Keratinocyte (primary cell): ENCODE measurements at regions not wholly inside any gene's neighbourhood (a gene's known extent, or its start where the extent isn't known, plus 50 kb on each side); places are given as distances from the start of the nearest gene placed in this dataset.

Experiments used
- DNase-seq: peaks from one replicate; pipeline ENCODE4 v3.0.0-alpha.2; 2011; ENCODE audit warnings: low read depth, missing footprints, low spot score
- FAIRE-seq: peaks from 2 replicates; lab custom pipeline; 2011; peaks lifted over from hg19 to GRCh38; lab: Jason Lieb, UNC
- H2AFZ ChIP-seq: 2 replicates; pipeline ENCODE4 v1.6.0; 2012; ENCODE audit warnings: low read length, control low read depth, inconsistent platforms; ENCODE audit not compliant: control insufficient read depth
- H3K27ac ChIP-seq: 2 replicates; pipeline ENCODE4 v1.5.1; 2011; ENCODE audit warnings: low read length; ENCODE audit not compliant: control insufficient read depth, insufficient read depth
- H3K27me3 ChIP-seq: 3 replicates; pipeline ENCODE4 v1.6.0; 2011; ENCODE audit warnings: low read length; ENCODE audit not compliant: control insufficient read depth, insufficient read depth; ENCODE audit errors: extremely low read depth
- H3K36me3 ChIP-seq, 2 experiments: 2 replicates in 1 of 2; 3 replicates in 1 of 2; pipeline ENCODE4 v1.5.1; 2011; ENCODE audit warnings: low read length in 2 of 2, mild to moderate bottlenecking in 1 of 2; ENCODE audit not compliant: control insufficient read depth in 2 of 2, insufficient read depth in 2 of 2; ENCODE audit errors: extremely low read depth in 1 of 2
- H3K4me1 ChIP-seq: 3 replicates; pipeline ENCODE4 v1.5.1; 2011; ENCODE audit warnings: low read length; ENCODE audit not compliant: control insufficient read depth, insufficient read depth; ENCODE audit errors: extremely low read depth
- H3K4me2 ChIP-seq: 3 replicates; pipeline ENCODE4 v1.6.0; 2011; ENCODE audit warnings: low read depth, low read length; ENCODE audit not compliant: control insufficient read depth, insufficient read depth; ENCODE audit errors: extremely low read depth
- H3K4me3 ChIP-seq, 3 experiments: fragments of 200-600 bp in 1 of 3; sonication (generic) in 1 of 3; 2 replicates in 2 of 3; 3 replicates in 1 of 3; pipeline ENCODE4 v1.5.1; 2011 to 2016; ENCODE audit warnings: low read length in 3 of 3, mild to moderate bottlenecking in 3 of 3, control low read depth in 2 of 3, inconsistent platforms in 1 of 3, low read depth in 1 of 3, mixed read lengths in 1 of 3, mixed run types in 1 of 3, moderate library complexity in 1 of 3; ENCODE audit not compliant: control insufficient read depth in 2 of 3, insufficient read depth in 2 of 3; ENCODE audit errors: extremely low read depth in 1 of 3
- H3K79me2 ChIP-seq: 2 replicates; pipeline ENCODE4 v1.6.0; 2012; ENCODE audit warnings: low read length; ENCODE audit not compliant: control insufficient read depth, insufficient read depth
- H3K9ac ChIP-seq: 3 replicates; pipeline ENCODE4 v1.6.0; 2011; ENCODE audit warnings: low read length; ENCODE audit not compliant: control insufficient read depth, insufficient read depth; ENCODE audit errors: extremely low read depth
- H3K9me1 ChIP-seq: 3 replicates; pipeline ENCODE4 v1.6.0; 2011; ENCODE audit warnings: low read length; ENCODE audit not compliant: control insufficient read depth, insufficient read depth; ENCODE audit errors: extremely low read depth
- H3K9me3 ChIP-seq: 2 replicates; pipeline ENCODE4 v1.5.1; 2012; ENCODE audit warnings: low read depth, low read length; ENCODE audit not compliant: control insufficient read depth
- H4K20me1 ChIP-seq: 3 replicates; pipeline ENCODE4 v1.6.0; 2011; ENCODE audit warnings: low read length; ENCODE audit not compliant: control insufficient read depth, insufficient read depth; ENCODE audit errors: extremely low read depth
- EZH2 ChIP-seq: IDR thresholded peaks from one replicate; pipeline ENCODE4 v1.6.1; 2012; ENCODE audit warnings: inconsistent platforms, mild to moderate bottlenecking, low read length, moderate library complexity
- dilution Hi-C: fragments of 300-500 bp; cut with MboI; formaldehyde crosslinking; loops from one replicate; pipeline ENCODE4 v1.7.0; 2020; ENCODE audit warnings: low sequenced_read_pairs; ENCODE audit not compliant: extremely low pct_ligation_motif_present
- TF ChIP-seq, protein P1 (sequence below), 3 experiments: IDR thresholded peaks in 1 of 3; conservative IDR thresholded peaks in 1 of 3; optimal IDR thresholded peaks in 1 of 3; 2 replicates in 2 of 3; 3 replicates in 1 of 3; pipeline versions ENCODE3 to v1.5.1; 2011; ENCODE audit warnings: low read length in 3 of 3, mild to moderate bottlenecking in 3 of 3, moderate library complexity in 2 of 3, control low read depth in 1 of 3, inconsistent platforms in 1 of 3; ENCODE audit not compliant: insufficient read depth in 2 of 3; ENCODE audit errors: extremely low read depth in 1 of 3

DNA sequence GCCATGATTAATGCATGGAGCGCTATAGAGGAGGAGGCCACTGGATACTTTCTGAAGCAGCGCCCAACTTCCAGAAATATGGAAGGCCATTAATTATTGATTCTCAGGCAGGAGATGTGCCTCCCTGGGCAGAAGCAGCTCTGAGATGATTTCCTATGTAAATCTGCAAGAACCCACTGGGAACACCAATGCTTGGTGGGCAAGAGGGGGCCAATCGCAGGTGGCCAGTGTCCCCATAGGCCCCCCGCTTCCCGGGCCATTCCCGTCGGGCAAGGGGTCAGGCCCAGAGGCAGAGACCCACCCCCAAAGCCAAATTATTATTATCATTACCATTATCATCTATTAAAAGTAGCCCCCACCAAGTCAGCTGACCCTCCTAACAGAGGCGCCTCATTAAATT, 288.0 kb upstream of the TLE3 start:
- Histone ChIP-seq H3K9me1 (no peaks in the 10 kb centered on the region), H3K4me1 (no peaks in the 10 kb centered on the region), H3K4me3 (no peak overlapping the region), H4K20me1 (no peaks in the 10 kb centered on the region), H3K4me2 (no peak overlapping the region), H3K27ac (no peak overlapping the region), H3K9me3 (no peaks in the 10 kb centered on the region), H3K9ac (no peak overlapping the region), H3K36me3 (no peaks in the 10 kb centered on the region), H2AFZ (no peak overlapping the region), H3K27me3 (peaks cover 5% of the 10 kb centered on the region), H3K79me2 (no peaks in the 10 kb centered on the region)
- DNase-seq (no peak), FAIRE-seq (no peak)
- dilution Hi-C loops: no loop called here
- TF ChIP-seq EZH2: no peak
- TF ChIP-seq, protein P1, sequence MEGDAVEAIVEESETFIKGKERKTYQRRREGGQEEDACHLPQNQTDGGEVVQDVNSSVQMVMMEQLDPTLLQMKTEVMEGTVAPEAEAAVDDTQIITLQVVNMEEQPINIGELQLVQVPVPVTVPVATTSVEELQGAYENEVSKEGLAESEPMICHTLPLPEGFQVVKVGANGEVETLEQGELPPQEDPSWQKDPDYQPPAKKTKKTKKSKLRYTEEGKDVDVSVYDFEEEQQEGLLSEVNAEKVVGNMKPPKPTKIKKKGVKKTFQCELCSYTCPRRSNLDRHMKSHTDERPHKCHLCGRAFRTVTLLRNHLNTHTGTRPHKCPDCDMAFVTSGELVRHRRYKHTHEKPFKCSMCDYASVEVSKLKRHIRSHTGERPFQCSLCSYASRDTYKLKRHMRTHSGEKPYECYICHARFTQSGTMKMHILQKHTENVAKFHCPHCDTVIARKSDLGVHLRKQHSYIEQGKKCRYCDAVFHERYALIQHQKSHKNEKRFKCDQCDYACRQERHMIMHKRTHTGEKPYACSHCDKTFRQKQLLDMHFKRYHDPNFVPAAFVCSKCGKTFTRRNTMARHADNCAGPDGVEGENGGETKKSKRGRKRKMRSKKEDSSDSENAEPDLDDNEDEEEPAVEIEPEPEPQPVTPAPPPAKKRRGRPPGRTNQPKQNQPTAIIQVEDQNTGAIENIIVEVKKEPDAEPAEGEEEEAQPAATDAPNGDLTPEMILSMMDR (optimal IDR thresholded peaks at IDR 0.05 in 1 of 3, IDR thresholded peaks at IDR 0.05 in 1 of 3, conservative IDR thresholded peaks at IDR 0.05 in 1 of 3; ENCODE audit: extremely low read depth in 1 of 3, insufficient read depth in 2 of 3, low read length in 3 of 3): no peak

DNA sequence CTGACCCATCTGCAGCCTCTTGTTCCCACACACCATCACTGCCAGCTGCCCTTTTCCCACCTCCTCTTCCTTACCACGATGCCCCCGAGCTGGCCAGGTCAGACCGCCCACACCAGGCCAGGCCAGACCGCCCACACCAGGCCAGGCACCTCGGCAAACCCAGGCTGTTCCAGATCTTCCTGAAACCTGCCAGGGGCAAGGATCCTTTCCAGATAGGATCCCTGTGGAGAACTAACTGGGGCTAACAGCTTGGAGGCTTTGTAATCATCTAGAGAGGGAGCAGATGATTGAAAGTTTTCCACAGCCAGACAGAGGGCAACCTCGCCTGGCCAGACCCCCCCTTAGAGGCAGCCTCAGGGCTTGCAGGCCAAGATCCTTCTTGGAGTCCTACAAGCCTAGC, 287.3 kb upstream of the TLE3 start:
- Histone ChIP-seq H3K4me3 (no peak overlapping the region), H4K20me1 (no peaks in the 10 kb centered on the region), H3K27ac (no peak overlapping the region), H3K4me1 (no peaks in the 10 kb centered on the region), H3K9me3 (no peaks in the 10 kb centered on the region), H3K4me2 (no peak overlapping the region), H3K9me1 (no peaks in the 10 kb centered on the region), H2AFZ (no peak overlapping the region), H3K9ac (no peak overlapping the region), H3K36me3 (no peaks in the 10 kb centered on the region), H3K27me3 (peaks cover 5% of the 10 kb centered on the region), H3K79me2 (no peaks in the 10 kb centered on the region)
- DNase-seq (no peak), FAIRE-seq (no peak)
- dilution Hi-C loops: no loop called here
- TF ChIP-seq, protein P1 (optimal IDR thresholded peaks at IDR 0.05 in 1 of 3, IDR thresholded peaks at IDR 0.05 in 1 of 3, conservative IDR thresholded peaks at IDR 0.05 in 1 of 3; ENCODE audit: extremely low read depth in 1 of 3, insufficient read depth in 2 of 3, low read length in 3 of 3): no peak
- TF ChIP-seq EZH2: no peak
